GM12875 (cell line): ENCODE measurements at regions not wholly inside any gene's neighbourhood (a gene's known extent, or its start where the extent isn't known, plus 50 kb on each side); places are given as distances from the start of the nearest gene placed in this dataset.

Experiments used
- H3K4me3 ChIP-seq: one replicate; pipeline ENCODE4 v1.5.1; 2011; ENCODE audit warnings: low read depth, low read length, control low read depth
- TF ChIP-seq, protein P1 (sequence below): IDR thresholded peaks from 2 replicates; pipeline ENCODE4 v1.5.1; 2011; ENCODE audit warnings: low read depth, mild to moderate bottlenecking, control low read depth, inconsistent platforms, low read length, moderate library complexity, borderline replicate concordance; ENCODE audit not compliant: insufficient read depth

GRCh38 chr11:134644476-134645456 is 232.7 kb upstream of the B3GAT1 start:
- H3K4me3 ChIP-seq, result no peak overlapping the region
- TF ChIP-seq, protein P1, sequence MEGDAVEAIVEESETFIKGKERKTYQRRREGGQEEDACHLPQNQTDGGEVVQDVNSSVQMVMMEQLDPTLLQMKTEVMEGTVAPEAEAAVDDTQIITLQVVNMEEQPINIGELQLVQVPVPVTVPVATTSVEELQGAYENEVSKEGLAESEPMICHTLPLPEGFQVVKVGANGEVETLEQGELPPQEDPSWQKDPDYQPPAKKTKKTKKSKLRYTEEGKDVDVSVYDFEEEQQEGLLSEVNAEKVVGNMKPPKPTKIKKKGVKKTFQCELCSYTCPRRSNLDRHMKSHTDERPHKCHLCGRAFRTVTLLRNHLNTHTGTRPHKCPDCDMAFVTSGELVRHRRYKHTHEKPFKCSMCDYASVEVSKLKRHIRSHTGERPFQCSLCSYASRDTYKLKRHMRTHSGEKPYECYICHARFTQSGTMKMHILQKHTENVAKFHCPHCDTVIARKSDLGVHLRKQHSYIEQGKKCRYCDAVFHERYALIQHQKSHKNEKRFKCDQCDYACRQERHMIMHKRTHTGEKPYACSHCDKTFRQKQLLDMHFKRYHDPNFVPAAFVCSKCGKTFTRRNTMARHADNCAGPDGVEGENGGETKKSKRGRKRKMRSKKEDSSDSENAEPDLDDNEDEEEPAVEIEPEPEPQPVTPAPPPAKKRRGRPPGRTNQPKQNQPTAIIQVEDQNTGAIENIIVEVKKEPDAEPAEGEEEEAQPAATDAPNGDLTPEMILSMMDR, result no peak

DNA sequence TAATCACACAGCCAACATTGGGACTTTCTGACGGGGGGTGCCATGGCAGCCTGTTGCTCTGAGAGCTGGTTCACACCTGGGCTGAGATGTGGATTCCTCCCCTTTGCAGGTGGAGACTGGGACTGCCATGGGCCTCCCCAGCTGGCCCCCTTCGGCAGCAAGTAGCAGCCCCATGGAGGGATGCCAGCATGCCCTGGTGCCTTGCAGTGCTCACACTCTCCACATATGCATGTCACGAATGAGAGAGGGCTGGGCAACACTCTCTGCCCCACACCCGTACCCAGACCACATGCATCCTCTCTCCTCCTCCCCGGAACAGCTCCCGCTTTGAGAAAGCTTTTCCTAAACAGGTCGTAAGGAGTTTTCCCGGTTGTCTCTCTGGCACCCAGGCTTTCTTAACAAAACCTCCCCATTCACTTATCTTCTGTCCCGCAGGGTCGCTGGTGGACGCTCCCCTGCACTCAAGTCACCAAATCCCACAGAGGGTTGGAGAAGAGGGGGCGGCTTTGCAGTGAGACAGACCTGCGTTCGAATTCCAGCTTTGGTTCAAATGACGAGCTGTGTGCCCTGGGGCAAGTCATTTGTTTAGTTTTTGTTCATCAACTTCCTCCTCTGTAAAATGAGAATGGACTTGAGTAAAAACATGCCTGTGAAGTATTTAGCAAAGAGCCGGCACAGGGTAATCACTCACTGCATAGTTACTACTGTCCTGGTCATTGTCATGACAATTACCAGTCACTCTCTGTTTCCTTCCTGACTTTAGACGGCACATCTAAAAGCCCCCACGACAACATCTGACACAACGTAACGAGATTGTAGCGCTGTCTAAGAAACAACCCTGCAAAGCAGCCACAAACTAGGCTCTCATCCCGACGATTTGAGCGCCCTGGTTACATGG is 231.3 kb upstream of the B3GAT1 start:
- H3K4me3 ChIP-seq, result no peak overlapping the region
- TF ChIP-seq, protein P1, result no peak

GRCh38 chr11:134642206-134642605 is 230.2 kb upstream of the B3GAT1 start:
- no peak overlapping the region for H3K4me3 ChIP-seq
- TF ChIP-seq, protein P1, result no peak

DNA sequence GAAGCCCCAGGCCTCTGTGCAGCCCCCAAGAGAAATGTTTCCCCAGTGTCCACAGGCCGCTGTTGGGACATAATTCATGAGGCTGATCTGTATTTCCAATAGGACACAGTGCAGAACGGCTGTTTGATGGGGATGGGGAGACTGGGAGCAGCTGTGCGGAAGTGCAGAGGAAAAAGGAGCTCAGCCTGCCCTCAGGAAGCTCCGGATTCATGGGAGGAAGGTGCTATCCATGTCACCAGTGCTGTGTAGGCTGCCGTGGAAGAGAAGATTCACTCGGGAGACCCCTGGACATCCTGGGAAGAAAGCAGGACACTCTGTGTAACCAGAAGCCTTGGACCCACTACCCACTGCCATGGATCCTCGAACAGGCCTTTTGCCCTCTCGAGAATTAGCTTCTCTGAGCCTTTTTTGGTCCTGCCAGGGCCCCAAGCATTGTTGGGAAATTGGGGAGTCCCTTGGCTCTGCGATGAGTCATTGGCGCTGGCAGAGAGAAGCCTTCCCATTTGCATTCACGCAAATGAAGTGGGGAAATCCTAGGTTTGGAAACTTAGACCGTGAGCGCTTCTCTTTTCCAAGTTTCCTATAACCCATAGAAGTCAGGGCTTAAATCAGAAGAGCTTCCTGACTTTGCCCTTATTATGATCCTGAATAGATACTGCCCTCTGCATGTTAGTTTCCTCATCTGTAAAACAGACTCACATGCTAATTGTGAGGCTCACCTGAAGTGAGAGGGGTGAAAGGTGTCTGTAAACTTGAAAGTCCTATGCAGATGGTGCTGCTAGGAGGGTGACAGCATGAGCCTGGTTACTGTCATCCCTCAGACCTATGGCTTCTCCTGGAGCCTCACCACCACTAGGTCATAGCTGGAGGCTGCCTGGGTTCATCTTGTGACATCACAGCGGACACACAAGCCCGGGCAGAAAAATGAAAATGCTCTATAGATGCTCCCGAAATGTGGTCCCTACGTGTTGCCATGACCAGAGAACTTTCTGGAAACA is 229.2 kb upstream of the B3GAT1 start:
- no peak overlapping the region for H3K4me3 ChIP-seq
- TF ChIP-seq, protein P1, result no peak

DNA sequence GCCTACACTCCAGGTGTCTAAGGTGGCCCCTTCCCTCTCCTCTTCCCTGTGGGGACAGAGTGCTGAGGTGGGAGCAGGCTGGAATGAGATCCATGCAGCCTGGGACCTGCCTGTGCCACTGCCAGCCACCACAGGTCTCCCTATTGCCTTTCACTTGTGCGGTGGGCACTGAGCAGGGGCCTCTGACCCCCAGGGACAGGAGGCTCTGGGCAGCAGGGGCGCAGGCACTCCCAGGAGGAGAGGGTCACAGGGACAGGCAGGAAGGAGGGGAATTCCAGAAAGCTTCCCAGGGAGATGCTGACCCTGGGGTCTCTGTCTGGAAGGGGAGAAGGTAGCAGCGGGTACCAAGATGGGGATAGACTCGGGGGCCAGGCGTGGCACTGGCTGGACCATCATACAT is 228.5 kb upstream of the B3GAT1 start:
- H3K4me3 ChIP-seq, result no peak overlapping the region
- TF ChIP-seq, protein P1, result no peak
